Liver (tissue), 8 donors: ENCODE measurements at regions not wholly inside any gene's neighbourhood (a gene's known extent, or its start where the extent isn't known, plus 50 kb on each side); places are given as distances from the start of the nearest gene placed in this dataset.

Experiments used
- DNase-seq: peaks from one replicate; pipeline ENCODE4 v3.0.0-alpha.2; 2017; ENCODE audit warnings: low spot score
- H3K27ac ChIP-seq, 2 donors: one replicate each; pipeline ENCODE4 v1.7.0; 2013; ENCODE audit warnings: inconsistent platforms in 2 of 2, low read length in 2 of 2, control low read depth in 1 of 2, low read depth in 1 of 2, mild to moderate bottlenecking in 1 of 2
- H3K27me3 ChIP-seq, 4 donors: one replicate each; pipeline versions ENCODE4 v1.6.1 to v1.7.0; 2013; ENCODE audit warnings: low read length in 3 of 4, inconsistent platforms in 1 of 4, mild to moderate bottlenecking in 1 of 4, moderate library complexity in 1 of 4; ENCODE audit not compliant: control insufficient read depth in 4 of 4, insufficient read depth in 4 of 4
- H3K36me3 ChIP-seq, 4 donors: one replicate each; pipeline versions ENCODE4 v1.6.1 to v1.7.0; 2013; ENCODE audit warnings: low read length in 3 of 4, mild to moderate bottlenecking in 3 of 4, low read depth in 1 of 4, moderate library complexity in 1 of 4; ENCODE audit not compliant: control insufficient read depth in 4 of 4, insufficient read depth in 3 of 4
- H3K4me1 ChIP-seq, 4 donors: one replicate each; pipeline versions ENCODE4 v1.6.1 to v1.7.0; 2013; ENCODE audit warnings: low read length in 3 of 4, mild to moderate bottlenecking in 3 of 4, moderate library complexity in 1 of 4; ENCODE audit not compliant: control insufficient read depth in 4 of 4, insufficient read depth in 4 of 4
- H3K4me3 ChIP-seq, 3 donors: one replicate each; pipeline versions ENCODE4 v1.6.1 to v1.7.0; 2013; ENCODE audit warnings: low read length in 3 of 3, control low read depth in 1 of 3, low read depth in 1 of 3, mild to moderate bottlenecking in 1 of 3
- H3K9ac ChIP-seq, 2 donors: one replicate each; pipeline ENCODE4 v1.7.0; 2013; ENCODE audit warnings: low read length in 2 of 2, mild to moderate bottlenecking in 2 of 2, moderate library complexity in 2 of 2, control low read depth in 1 of 2, low read depth in 1 of 2
- H3K9me3 ChIP-seq, 4 donors: one replicate each; pipeline versions ENCODE4 v1.6.1 to v1.7.0; 2013; ENCODE audit warnings: low read length in 3 of 4; ENCODE audit not compliant: control insufficient read depth in 4 of 4
- EGR1 ChIP-seq, 2 donors: IDR thresholded peaks; 2 replicates each; pipeline ENCODE4 v1.6.1; 2016 to 2018; ENCODE audit warnings: antibody characterized with exemption in 2 of 2, low read depth in 2 of 2
- FOXA1 ChIP-seq: IDR thresholded peaks from 2 replicates; pipeline ENCODE4 v1.6.1; 2016; ENCODE audit warnings: antibody characterized with exemption
- FOXA2 ChIP-seq: IDR thresholded peaks from 2 replicates; pipeline ENCODE4 v1.6.1; 2016; ENCODE audit warnings: antibody characterized with exemption
- GABPA ChIP-seq, 2 donors: IDR thresholded peaks in 1 of 2; conservative IDR thresholded peaks in 1 of 2; 2 replicates each; pipeline ENCODE4 v1.6.1; 2016; ENCODE audit warnings: antibody characterized with exemption in 2 of 2, mild to moderate bottlenecking in 1 of 2, moderate library complexity in 1 of 2
- HNF4A ChIP-seq, 2 donors: conservative IDR thresholded peaks; 2 replicates each; pipeline ENCODE4 v1.6.1; 2016; ENCODE audit warnings: antibody characterized with exemption in 2 of 2, mild to moderate bottlenecking in 2 of 2
- HNF4G ChIP-seq: IDR thresholded peaks from 2 replicates; pipeline ENCODE4 v1.6.1; 2016; ENCODE audit warnings: antibody characterized with exemption
- JUND ChIP-seq, 2 donors: IDR thresholded peaks; 2 replicates each; pipeline ENCODE4 v1.6.1; 2016; ENCODE audit warnings: antibody characterized with exemption in 2 of 2
- NR2F2 ChIP-seq: IDR thresholded peaks from 2 replicates; pipeline ENCODE4 v1.6.1; 2016; ENCODE audit warnings: antibody characterized with exemption
- RXRA ChIP-seq, 2 donors: IDR thresholded peaks; 2 replicates each; pipeline ENCODE4 v1.6.1; 2017 to 2018; ENCODE audit warnings: antibody characterized with exemption in 2 of 2, mild to moderate bottlenecking in 1 of 2
- SP1 ChIP-seq: IDR thresholded peaks from 2 replicates; pipeline ENCODE4 v1.6.1; 2018; ENCODE audit warnings: antibody characterized with exemption, mild to moderate bottlenecking
- TAF1 ChIP-seq: conservative IDR thresholded peaks from 2 replicates; pipeline ENCODE4 v1.6.1; 2016; ENCODE audit warnings: antibody characterized with exemption, mild to moderate bottlenecking
- YY1 ChIP-seq: IDR thresholded peaks from 2 replicates; pipeline ENCODE4 v1.6.1; 2016; ENCODE audit warnings: antibody characterized with exemption, mild to moderate bottlenecking
- WGBS: extraction: QIAGEN DNeasy Blood & Tissue Kit; methylation state at CpG from one replicate; pipeline ENCODE4 v1.1.7; 2013; 5-methylcytosine and 5-hydroxymethylcytosine counted together
- TF ChIP-seq, protein P1 (sequence below): IDR thresholded peaks from 2 replicates; pipeline ENCODE4 v1.6.1; 2016; ENCODE audit warnings: antibody characterized with exemption
- TF ChIP-seq, protein P2 (sequence below): IDR thresholded peaks from 2 replicates; pipeline ENCODE4 v1.6.1; 2016; ENCODE audit warnings: antibody characterized with exemption, mild to moderate bottlenecking
- TF ChIP-seq, protein P3 (sequence below): IDR thresholded peaks from 2 replicates; pipeline ENCODE4 v1.6.1; 2016; ENCODE audit warnings: antibody characterized with exemption
- TF ChIP-seq, protein P4 (sequence below): fragments of 150-350 bp; IDR thresholded peaks from 2 replicates; pipeline ENCODE4 v1.5.1; 2017; ENCODE audit warnings: improper control_type of control experiment, low read depth, low read length; ENCODE audit not compliant: missing input control
- TF ChIP-seq, protein P5 (sequence below): IDR thresholded peaks from 2 replicates; pipeline ENCODE4 v1.6.1; 2016; ENCODE audit warnings: antibody characterized with exemption
- donor health status: healthy.
- donor health status: healthy.
- donor health status: healthy.
- donor health status: healthy.
- donor health status: healthy.

DNA sequence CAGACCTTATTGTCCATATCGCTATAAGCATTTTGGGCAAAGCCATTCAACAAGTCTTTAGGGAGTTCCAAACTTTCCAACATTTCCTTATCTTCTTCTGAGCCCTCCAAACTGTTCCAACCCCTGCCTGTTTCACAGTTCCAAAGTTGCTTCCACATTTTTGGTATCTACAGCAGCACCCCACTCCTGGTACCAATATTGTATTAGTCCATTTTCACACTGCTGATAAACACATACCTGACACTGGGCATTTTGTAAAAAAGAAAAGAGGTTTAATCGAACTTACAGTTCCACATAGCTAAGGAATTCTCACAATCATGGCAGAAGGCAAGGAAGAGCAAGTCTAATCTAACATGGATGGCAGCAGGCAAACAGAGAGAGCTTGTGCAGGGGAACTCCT is 834.1 kb upstream of the GBE1 start (continued):
- TF ChIP-seq HNF4G (no peak), FOXA2 (no peak), HNF4A (conservative IDR thresholded peaks at IDR 0.05) (no peak)
- TF ChIP-seq, protein P1, sequence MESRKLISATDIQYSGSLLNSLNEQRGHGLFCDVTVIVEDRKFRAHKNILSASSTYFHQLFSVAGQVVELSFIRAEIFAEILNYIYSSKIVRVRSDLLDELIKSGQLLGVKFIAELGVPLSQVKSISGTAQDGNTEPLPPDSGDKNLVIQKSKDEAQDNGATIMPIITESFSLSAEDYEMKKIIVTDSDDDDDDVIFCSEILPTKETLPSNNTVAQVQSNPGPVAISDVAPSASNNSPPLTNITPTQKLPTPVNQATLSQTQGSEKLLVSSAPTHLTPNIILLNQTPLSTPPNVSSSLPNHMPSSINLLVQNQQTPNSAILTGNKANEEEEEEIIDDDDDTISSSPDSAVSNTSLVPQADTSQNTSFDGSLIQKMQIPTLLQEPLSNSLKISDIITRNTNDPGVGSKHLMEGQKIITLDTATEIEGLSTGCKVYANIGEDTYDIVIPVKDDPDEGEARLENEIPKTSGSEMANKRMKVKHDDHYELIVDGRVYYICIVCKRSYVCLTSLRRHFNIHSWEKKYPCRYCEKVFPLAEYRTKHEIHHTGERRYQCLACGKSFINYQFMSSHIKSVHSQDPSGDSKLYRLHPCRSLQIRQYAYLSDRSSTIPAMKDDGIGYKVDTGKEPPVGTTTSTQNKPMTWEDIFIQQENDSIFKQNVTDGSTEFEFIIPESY: no peak

DNA sequence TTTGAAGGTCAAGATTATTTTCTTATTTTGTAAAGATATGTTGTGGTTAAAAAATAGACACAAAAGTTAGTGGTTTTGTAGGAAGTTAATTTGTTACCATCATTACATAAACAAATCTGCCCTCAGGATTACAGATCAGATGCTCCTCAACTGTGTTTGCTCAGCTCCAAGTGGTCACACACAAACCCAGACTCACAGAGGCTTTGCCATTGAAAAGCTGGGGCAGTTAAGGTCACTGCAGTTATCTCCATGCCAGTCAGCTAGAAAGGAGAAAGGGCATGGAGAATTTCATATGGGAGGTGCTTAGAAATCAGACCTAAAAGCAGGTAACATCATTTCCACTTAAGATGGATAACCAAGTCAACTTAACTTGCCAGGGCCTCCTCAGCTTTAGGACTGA is 825.7 kb upstream of the GBE1 start:
- Histone ChIP-seq H3K4me3 (no peak overlapping the region), H3K9me3 (peaks cover 0 to 1% (median 0%) of the 10 kb centered on the region in 4 donors), H3K27ac (no peak overlapping the region), H3K27me3 (no peaks in the 10 kb centered on the region), H3K36me3 (no peaks in the 10 kb centered on the region), H3K9ac (no peak overlapping the region), H3K4me1 (no peaks in the 10 kb centered on the region)
- no peak for DNase-seq
- no peak for TF ChIP-seq HNF4A (conservative IDR thresholded peaks at IDR 0.05)
- TF ChIP-seq, protein P2, sequence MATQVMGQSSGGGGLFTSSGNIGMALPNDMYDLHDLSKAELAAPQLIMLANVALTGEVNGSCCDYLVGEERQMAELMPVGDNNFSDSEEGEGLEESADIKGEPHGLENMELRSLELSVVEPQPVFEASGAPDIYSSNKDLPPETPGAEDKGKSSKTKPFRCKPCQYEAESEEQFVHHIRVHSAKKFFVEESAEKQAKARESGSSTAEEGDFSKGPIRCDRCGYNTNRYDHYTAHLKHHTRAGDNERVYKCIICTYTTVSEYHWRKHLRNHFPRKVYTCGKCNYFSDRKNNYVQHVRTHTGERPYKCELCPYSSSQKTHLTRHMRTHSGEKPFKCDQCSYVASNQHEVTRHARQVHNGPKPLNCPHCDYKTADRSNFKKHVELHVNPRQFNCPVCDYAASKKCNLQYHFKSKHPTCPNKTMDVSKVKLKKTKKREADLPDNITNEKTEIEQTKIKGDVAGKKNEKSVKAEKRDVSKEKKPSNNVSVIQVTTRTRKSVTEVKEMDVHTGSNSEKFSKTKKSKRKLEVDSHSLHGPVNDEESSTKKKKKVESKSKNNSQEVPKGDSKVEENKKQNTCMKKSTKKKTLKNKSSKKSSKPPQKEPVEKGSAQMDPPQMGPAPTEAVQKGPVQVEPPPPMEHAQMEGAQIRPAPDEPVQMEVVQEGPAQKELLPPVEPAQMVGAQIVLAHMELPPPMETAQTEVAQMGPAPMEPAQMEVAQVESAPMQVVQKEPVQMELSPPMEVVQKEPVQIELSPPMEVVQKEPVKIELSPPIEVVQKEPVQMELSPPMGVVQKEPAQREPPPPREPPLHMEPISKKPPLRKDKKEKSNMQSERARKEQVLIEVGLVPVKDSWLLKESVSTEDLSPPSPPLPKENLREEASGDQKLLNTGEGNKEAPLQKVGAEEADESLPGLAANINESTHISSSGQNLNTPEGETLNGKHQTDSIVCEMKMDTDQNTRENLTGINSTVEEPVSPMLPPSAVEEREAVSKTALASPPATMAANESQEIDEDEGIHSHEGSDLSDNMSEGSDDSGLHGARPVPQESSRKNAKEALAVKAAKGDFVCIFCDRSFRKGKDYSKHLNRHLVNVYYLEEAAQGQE: no peak
- no peak for TF ChIP-seq EGR1 (IDR thresholded peaks at IDR 0.05; ENCODE audit: low read depth in 2 of 2)
- TF ChIP-seq FOXA2: no peak
- no peak for TF ChIP-seq TAF1
- no peak for TF ChIP-seq NR2F2
- no peak for TF ChIP-seq JUND (IDR thresholded peaks at IDR 0.05)
- TF ChIP-seq FOXA1: no peak
- no peak for TF ChIP-seq SP1
- TF ChIP-seq GABPA (IDR thresholded peaks at IDR 0.05 in 1 of 2, conservative IDR thresholded peaks at IDR 0.05 in 1 of 2): no peak

DNA sequence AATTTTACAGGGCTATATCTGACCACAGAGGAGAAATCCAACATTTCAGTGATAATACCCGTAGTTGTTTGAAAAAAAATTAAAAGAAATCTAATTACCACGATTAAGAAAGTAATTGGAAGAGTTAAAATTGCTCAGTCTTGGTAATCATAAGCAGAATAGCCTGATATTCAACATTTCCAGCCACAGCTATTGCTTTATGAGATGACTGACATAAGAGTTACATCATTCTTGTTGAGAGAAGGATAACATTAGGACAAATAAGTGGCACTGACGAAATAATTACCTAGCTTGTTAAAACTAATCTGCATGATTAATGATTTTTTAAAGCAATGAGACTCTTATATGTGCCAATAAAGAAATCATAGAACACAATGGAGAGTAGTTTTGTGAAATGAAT is 825.0 kb upstream of the GBE1 start:
- no peak for DNase-seq
- WGBS: 62% methylated on average over 3 of the region's 3 CpGs
- TF ChIP-seq HNF4A (conservative IDR thresholded peaks at IDR 0.05) (no peak), EGR1 (IDR thresholded peaks at IDR 0.05; ENCODE audit: low read depth in 2 of 2) (no peak), JUND (IDR thresholded peaks at IDR 0.05) (no peak), NR2F2 (no peak), HNF4G (no peak), RXRA (IDR thresholded peaks at IDR 0.05) (no peak), YY1 (no peak), TAF1 (no peak), FOXA2 (no peak)
- TF ChIP-seq, protein P3, sequence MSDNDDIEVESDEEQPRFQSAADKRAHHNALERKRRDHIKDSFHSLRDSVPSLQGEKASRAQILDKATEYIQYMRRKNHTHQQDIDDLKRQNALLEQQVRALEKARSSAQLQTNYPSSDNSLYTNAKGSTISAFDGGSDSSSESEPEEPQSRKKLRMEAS: no peak
- TF ChIP-seq, protein P4, sequence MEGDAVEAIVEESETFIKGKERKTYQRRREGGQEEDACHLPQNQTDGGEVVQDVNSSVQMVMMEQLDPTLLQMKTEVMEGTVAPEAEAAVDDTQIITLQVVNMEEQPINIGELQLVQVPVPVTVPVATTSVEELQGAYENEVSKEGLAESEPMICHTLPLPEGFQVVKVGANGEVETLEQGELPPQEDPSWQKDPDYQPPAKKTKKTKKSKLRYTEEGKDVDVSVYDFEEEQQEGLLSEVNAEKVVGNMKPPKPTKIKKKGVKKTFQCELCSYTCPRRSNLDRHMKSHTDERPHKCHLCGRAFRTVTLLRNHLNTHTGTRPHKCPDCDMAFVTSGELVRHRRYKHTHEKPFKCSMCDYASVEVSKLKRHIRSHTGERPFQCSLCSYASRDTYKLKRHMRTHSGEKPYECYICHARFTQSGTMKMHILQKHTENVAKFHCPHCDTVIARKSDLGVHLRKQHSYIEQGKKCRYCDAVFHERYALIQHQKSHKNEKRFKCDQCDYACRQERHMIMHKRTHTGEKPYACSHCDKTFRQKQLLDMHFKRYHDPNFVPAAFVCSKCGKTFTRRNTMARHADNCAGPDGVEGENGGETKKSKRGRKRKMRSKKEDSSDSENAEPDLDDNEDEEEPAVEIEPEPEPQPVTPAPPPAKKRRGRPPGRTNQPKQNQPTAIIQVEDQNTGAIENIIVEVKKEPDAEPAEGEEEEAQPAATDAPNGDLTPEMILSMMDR: no peak
- TF ChIP-seq, protein P1: no peak
- TF ChIP-seq, protein P2: no peak
- TF ChIP-seq, protein P5, sequence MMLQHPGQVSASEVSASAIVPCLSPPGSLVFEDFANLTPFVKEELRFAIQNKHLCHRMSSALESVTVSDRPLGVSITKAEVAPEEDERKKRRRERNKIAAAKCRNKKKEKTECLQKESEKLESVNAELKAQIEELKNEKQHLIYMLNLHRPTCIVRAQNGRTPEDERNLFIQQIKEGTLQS: no peak

More for the DNA sequence above, 825.0 kb upstream of the GBE1 start:
- Histone ChIP-seq H3K27ac (no peak overlapping the region), H3K4me3 (no peak overlapping the region), H3K36me3 (no peaks in the 10 kb centered on the region), H3K4me1 (no peaks in the 10 kb centered on the region), H3K9me3 (peaks cover 0 to 1% (median 0%) of the 10 kb centered on the region in 4 donors), H3K27me3 (no peaks in the 10 kb centered on the region), H3K9ac (no peak overlapping the region)
